HG03135 (cell line): ENCODE measurements at regions not wholly inside any gene's neighbourhood (a gene's known extent, or its start where the extent isn't known, plus 50 kb on each side); places are given as distances from the start of the nearest gene placed in this dataset.
"Not testable (repeated sequence)": the region's sequence is repeated elsewhere in the genome, so short reads cannot be mapped to it uniquely, and the experiment has no call there.

Source experiments
- ATAC-seq: cut with Tn5 transposase; IDR thresholded peaks from one replicate; pipeline ENCODE4 v1.9.1; 2021; ENCODE audit warnings: mild to moderate bottlenecking, moderate library complexity; ENCODE audit not compliant: unreplicated experiment

DNA sequence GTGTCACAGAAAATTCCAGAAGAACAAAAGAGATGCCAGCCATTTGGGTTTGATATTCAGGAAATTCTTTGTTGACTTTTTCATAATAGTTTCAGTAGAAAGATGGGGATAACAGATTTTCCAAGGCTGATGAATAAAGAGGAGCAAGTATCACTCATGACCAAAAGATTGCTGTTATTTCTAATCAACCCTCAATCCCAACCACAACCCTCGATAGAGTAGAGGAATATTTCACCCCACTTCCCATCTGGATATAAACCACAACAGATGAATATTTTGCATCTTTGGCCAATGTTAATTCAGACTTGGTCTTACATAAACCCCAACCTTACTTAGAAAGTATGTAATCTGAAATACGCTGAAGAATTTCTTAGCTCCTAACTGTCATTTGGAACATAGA, 232.4 kb downstream of the SEC16B start:
- no peak for ATAC-seq

DNA sequence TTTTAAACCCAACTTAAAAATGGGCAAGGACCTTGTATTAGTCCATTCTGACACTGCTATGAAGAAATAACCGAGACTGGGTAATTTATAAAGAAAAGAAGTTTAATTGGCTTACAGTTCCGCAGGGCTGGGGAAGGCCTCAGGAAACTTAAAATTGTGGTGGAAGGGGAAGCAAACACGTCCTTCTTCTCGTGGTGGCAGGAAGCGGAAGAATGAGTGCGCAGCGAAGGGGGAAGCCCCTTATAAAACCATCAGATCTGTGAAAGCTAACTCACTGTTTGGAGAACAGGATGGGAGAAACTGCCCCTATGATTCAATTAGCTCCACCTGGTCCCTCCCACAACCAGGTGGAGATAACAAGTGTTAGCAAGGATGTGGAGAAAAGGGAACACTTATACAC, 237.7 kb downstream of the SEC16B start:
- ATAC-seq, result no peak

DNA sequence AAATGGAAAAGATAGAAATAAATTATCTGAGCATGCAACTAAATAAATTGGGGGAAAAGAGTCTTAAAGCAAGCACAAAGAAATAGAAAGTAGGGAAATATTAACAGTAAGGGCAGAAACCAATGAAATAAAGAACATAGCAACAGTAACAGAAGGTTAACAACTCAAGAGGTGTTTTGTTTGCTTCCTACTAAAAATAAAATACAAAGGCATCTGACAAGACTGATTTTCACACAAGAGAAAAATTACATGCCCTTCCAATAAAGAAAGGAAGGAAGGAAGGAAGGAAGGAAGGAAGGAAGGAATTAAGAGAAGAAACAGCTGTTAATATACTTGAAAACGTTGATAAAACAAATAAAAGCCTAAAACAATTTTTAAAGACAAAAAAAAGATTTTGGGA, 240.2 kb downstream of the SEC16B start:
- no peak for ATAC-seq

DNA sequence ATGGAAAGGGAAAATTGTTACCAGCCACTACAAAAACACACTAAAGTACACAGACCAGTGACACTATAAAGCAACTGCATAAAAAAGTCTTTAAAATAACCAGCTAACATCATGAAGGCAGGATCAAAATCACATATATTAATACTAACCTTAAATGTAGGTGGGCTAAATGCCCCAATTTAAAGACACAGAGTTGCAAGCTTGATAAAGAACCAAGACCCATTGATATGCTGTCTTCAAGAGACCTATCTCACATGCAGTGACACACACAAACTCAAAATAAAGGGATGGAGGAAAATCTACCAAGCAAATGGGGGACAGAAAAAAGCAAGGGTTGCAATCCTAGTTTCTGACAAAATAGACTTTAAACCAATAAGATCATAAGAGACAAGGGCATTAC, 246.3 kb downstream of the SEC16B start:
- no peak for ATAC-seq

DNA sequence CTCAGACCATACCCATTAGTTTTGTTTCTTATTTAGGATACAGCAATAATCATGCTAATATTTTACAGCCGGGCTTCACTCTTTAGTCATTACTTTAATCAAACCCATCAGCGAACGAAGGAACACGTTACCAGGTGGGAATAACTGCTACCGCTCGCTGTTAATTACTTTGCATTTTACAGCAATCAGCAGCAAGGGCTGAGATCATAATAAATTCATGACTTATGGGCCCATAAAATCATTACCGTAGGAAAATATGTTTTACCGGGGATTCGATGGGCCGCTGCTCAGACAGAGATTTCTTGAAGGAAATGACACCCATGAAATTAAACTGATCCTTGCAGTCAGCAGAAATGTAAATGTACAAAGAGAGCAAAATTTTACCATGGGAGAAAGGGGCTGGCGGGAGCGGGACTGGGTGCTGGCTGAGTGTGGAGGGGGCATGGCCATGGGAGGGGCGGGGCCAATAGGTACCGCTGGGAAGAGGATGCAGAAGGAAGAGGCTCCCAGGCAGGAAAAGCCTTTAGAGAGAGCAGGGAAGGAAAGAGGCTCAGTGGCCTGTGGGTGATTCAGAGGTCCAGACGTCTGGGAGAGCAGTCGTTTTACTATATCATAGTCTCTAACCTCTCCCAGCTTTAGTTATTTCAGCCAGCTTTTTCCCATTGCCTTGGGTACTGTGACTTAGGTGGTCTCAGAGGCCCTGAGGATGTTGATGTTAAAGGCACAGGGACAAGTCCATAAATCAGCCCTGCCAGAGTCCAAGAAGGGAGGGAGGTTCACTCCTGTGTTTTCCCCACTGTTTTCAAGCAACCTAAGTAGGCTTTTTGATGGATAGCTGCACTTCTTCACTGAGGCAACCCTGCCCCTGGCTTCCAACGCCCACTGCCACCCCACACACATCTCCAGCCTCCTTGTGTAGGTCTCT, 258.9 kb downstream of the SEC16B start:
- ATAC-seq, result no peak

DNA sequence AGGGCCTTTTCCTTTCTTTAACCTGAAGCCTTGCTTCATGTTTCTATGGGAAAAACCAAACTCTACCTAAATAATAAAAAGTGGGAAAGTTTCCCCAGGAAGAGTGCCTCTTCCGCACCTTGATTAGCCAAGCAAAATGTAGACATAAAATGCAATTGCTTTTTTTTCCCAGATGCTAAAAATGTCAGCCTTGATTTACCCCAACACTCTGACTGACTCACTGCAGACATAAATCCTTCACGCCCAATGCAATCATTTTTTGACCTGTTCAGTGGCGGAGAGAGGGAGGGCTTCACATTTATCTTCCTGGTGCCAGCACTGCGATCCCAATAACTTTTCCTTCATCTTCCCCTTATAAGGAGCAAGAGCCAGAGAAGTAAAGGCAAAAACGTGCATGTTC, 261.5 kb downstream of the SEC16B start:
- ATAC-seq, result no peak

DNA sequence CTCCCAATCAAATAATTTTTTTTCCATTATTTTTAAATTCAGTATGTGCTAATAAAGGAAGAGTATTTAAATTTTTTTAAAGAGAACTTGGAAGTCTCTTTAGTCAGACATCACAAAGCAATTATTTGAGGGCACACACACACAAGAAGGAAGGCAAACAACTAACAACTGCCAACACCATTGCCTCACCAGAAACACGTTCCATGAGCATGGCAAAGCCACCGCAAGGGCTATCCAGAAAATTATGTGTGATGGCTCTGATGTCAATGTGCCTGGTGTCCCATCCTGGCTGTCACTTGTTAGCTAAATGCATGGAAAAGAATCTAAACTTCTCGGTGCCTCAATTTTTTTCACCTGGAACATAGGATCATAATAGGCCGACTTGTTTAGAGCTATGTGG, 262.9 kb downstream of the SEC16B start:
- no peak for ATAC-seq

DNA sequence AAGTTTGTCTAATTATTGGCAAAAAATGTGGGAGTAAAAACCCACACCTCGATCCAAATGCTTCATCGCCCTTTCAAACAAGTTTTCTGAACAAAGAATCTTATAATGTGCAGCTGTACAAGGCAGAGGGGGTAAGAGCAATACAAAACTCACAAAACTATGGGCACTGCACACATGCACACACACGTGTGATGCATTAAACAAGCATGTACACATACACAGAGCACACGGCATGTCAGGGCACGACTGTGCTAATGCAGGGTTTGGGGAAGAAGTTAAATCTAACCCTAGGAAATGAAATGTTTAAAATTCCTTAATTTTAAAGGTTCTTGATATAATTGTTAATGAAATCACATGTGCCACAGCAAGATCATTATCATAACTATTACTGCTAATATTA, 264.0 kb downstream of the SEC16B start:
- no peak for ATAC-seq

DNA sequence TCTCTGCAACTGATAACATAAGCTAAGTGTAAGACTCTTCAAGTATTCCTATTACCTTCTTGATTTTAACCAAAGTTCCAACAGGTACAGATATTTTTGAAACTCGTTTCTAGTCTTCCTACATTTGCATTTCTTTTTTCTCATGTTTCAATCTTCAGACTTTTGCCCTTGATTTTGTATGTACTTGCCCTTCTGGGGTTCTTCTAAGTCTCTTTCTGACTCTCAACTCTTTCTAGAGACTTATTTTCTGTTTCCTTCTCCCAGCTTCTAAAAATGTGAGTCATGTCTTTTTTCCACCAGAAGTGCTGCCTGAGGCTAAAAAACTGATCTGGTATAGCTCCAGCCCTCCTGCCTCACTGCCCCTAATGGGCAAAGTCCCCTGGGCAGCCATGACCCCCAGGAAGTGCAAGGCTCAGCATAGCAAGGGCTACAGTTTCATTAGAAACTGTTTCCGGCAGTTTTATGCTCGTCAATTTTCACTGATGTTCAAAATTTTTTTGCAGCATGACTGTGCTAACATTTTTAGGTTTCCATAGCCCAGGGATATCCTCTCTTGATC, 265.9 kb downstream of the SEC16B start:
- ATAC-seq, result no peak

DNA sequence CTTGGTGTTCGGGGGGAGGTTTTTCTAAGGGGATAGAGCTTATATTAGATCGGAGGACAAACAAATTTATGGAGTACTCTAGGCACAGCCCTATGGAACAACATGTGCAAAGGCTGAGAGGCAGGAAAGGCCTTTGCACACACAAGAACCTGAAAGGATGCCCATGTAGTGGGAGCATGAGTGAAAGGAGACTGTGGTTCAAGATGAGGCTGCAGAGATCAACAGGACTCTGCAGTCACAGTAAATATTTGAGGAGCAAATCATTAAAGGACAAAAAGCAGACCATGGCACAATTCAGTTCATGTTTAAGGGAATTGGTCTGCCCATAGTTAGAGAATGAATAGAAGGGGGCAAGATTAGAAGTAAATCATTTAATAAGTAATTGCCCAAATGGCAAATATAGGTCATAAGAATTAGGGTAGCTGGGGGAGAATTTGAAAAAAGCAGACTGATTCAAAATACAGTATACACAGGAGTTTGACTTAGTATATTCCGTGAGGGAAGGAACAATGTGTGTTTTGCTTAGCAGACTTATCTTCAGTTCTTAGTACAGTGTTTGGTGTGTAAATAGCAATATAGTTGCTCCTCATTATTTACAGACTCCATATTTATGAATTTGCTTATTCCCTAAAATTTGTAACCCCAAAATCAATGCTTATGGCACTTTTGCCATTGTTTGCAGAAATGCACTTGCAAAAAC, 268.1 kb downstream of the SEC16B start:
- ATAC-seq, result no peak

DNA sequence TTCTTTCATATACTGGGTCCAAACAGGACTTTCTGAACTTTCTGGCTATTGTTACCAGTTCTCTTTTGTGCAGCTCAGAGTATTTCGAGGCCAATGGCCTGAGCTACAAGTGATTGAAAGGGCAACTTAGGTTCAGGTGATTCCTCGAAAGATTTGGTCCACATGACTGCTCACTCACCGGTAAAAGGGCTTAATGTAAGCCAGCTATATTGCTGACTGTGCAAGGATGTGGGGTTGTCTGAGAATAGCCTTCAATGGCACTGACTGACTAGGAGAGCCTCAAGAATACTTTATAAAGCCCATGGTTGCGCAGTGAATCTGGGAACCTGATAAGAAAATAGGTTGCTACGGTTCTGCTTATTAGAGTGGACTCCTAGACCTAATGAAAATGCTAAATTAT, 269.0 kb downstream of the SEC16B start:
- ATAC-seq, result no peak

DNA sequence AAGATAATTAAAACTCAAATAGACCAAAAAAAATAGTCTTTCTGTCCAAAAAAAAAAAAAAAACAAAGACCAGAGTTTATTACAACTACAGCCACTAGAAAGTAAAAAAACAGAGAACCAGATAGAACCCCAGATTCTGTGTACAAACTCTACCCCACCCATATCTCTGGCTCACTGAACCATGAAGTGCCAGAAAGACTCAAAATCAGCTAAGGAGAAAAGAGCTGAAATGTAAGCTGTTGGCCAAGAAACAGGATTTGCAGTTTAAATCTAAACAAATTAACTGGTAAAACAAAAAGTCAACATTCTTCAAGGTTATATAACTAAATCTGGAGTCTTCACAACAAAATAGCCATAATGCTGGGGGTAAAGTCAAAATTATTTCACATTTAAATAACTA, 278.9 kb downstream of the SEC16B start:
- ATAC-seq, result no peak

DNA sequence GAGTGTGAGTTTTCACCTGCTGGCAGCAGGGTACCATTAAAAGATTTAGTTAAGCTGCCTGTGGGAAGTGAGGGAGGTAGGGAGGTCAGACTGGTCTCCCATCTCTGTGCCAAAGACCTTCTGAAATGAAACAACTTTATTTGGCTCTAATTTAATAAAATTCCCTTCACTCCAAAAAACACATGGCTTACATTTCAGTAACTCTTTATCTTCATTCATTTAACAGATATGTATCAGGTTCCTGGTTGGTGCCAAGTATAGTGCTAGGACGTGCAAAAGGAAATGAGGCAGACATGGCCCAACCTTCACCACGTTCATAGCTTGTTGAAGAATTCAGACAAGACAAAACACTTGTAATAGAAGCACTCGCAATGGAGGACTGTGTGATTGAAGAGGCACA, 282.3 kb downstream of the SEC16B start:
- no peak for ATAC-seq

DNA sequence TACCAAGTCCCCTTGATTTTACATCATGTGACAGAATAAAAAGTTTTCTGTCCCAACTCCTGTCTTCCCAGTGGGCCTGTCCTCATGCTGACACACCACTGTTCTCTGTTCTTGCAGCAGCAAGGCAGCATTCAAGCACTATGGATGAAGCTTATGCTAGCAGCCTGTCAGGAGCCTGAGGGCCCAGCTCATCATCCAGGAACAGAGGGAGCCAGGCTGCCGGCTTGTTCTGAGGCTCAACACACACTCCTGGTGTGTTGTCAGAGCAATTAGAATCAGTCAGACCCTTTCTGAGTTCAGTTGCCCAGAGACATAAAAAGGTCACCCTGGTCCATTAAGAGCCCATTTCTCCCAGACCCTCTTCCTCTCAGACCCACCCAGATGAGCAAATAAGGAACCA, 282.9 kb downstream of the SEC16B start:
- ATAC-seq, result no peak

DNA sequence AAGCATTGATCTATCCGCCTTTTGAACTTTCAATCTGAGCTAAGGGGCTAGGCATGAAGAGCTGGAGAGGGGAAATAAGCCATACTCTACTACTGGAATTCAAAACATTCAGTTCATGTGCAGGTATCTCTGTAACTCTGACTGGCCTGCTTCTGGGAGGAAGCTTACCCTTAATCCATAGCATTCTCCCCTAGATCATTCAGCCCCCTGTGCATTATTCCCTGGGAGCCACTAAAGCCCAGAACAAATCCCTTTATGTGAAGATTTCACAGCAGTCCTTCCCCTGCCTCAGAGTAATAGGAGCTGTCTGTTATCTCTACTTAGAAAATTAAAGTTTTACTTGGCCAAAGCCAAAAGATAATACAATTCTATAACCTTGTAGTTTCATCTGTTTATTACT, 300.7 kb downstream of the SEC16B start:
- ATAC-seq, result no peak

DNA sequence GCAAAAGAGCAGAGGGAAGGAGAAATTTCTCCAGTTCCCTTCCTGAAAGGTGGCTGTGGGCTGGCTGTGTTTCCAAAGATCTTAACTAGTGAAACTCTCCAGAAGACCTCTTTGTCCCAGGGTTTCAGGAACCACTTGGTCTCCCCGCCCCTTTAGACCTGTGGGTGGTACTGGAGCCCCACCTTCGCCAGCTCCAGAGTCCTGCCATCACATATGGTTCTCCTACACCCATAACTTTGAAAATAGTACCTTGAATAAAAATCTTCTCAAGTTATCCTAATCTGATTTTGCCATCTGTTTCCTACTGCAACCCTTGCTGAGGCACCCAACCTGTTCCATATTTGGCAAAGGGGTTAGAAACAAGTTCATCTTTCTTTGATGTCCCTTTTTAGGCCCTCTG, 303.9 kb downstream of the SEC16B start:
- ATAC-seq, result no peak

DNA sequence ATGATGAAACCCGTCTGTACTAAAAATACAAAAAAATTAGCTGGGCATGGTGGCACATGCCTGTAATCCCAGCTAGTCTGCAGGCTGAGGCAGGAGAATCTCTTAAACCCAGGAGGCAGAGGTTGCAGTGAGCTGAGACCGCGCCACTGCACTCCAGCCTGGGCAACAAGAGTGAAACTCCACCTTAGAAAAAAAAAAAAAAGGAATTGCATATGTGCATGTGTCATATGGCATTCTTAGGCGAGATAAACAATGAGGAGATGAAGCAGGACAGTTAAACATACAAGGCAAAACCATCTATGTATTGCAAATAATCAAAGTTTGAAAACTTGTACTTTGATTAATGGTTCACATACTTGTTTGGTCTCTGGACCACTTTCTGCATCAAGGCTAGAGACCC, 305.1 kb downstream of the SEC16B start:
- ATAC-seq, result not testable (repeated sequence)

DNA sequence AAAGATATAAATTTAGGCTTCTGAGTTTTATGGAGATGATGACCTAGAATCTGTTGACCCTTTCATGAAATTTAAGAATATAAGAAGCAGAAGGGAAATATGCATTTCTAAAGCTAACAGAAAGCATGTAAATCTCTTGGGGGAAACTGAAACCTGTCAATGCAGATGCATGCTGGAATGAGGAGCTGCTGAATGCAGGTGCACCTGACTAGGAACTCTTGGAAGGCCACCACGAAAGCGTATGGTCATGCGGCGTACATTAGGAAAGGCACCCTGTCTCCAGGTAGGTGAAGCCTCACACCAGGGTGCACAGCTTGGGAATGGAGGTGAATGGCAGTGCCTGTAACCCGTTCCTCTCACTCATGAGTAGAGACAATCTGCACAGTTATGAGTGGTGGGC, 309.7 kb downstream of the SEC16B start:
- ATAC-seq, result no peak

DNA sequence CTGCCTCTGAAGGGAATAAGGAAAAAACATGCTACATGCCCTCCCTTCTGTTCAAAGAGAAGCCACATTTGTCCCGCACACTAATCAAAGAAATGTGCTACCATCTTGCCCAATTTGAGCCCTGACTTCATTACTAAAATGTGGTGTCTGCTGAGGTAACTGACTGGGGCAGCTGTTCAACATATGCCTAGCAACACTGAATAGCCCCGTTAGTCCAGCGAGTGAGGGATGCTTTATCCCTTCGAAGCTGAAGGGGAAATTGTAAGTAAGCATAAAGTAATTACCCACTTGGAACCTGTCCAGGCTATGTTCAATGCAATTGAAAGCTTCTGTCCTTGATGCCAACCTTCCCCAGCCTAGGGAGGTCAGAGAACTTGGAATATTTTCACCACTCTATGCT, 310.6 kb downstream of the SEC16B start:
- no peak for ATAC-seq

DNA sequence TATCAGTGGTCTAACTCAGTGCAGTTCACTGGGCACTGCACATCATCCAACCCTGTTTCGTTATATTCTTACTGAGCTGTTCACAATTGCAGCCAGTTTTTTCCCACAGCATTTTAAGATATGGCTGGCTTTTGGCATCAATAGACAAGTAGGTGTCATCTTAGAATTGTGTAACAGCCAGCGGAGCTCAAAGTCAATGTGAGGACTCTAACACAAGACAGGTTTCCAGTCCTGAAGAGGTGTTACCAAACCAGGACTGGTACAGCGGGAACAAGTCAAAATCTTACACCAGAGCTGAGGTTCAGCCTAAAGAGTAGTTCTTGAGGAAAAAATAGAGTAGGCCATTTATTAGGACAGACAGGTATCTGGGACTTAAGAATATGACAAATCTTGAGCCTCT, 313.3 kb downstream of the SEC16B start:
- no peak for ATAC-seq

DNA sequence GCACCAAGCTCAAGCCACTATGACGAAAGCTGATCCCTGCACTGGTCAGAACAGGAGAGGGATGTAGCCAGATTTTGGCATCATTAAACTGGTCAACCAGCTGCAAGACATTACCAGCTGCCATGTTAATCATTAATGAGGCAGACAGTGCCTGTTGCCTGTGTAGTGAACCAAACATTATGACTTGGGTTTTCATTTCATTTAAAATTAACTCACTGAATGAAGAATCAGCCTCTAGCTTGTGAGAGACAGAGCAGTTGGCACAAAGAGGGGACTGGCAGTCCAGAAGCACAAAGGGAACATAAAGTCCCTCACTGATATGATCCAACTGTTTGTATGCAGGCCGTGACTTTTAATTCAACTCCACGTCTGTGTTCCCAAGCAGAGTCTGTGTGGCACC, 318.9 kb downstream of the SEC16B start:
- ATAC-seq, result no peak

DNA sequence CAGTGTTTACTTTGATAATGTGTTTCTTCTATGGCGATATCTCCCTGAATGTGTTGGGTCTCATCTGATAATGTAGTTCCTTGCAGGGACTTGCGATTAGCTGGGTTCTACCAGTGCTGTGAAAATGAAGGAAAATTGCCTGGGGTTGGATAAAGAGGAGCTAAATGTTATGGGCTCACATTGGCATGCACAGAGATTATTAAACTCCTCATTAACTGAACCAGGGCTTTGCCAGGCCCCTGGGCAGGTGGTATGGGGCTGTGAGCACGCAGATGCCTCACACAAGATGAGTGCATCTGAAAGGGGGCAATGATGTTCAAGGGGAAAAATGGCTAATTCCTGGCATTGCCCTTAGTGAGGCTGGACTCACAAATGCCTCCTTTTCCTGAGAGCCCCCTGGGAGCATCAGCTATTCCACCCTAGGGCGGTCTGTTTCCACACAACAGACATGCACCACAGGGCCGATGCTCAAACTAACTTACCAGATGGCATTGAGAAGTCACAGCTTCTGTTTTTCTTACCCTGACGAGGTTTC, 321.1 kb downstream of the SEC16B start:
- no peak for ATAC-seq
